T-helper 2 cell treated with Interferon-gamma antibody and Interleukin-4, amounts not matched to agents 100 ng/mL and 5 ng/mL, for 36 hours (primary cell): ENCODE measurements at regions not wholly inside any gene's neighbourhood (a gene's known extent, or its start where the extent isn't known, plus 50 kb on each side); places are given as distances from the start of the nearest gene placed in this dataset.

Source experiments
- intact Hi-C: fragments of 100-400 bp; cut with micrococcal nuclease; formaldehyde crosslinking; loops from one replicate; pipeline ENCODE4 v1.15.1; 2023

DNA sequence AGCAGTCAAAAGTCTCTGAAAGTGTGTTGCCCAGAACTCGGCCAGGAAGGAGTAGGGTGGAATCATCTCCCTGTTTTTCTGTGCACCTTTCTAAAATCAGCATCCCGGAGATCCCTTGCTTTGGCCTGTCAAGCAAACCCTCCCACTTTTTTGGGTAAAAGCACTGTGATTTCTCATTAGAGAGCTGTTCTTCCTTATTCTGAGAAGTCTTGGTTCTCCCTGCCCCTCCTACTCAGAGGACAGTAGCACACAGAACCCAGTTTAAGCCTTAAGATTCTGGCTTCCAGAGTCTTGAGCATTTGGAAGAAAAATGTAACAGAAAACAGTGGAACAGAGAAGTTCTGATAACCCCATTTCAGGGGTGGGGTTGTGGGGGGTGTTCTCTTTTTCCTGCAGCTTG is 52.6 kb upstream of the KATNAL1 start:
- intact Hi-C loops = no loop called here

DNA sequence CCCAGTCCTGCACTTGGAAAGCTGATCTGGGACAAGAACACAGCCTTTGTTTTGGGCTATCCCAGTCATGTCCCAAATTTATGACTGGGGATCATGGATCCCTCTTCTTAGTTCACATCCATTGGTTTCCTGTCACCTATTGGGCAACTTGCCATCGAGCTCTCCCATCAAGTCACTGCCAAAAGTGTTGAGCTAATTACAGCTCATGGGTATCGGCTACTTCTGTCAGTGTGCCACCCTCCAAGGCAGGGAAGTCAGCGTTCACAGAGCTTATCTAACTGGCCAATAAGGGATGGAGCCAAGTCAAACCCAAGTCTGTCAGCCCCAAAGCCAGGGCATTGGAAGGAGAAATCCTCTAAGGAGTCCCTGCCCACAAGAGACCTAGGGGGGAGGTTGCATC is 53.2 kb upstream of the KATNAL1 start:
- intact Hi-C loops = no loop called here

DNA sequence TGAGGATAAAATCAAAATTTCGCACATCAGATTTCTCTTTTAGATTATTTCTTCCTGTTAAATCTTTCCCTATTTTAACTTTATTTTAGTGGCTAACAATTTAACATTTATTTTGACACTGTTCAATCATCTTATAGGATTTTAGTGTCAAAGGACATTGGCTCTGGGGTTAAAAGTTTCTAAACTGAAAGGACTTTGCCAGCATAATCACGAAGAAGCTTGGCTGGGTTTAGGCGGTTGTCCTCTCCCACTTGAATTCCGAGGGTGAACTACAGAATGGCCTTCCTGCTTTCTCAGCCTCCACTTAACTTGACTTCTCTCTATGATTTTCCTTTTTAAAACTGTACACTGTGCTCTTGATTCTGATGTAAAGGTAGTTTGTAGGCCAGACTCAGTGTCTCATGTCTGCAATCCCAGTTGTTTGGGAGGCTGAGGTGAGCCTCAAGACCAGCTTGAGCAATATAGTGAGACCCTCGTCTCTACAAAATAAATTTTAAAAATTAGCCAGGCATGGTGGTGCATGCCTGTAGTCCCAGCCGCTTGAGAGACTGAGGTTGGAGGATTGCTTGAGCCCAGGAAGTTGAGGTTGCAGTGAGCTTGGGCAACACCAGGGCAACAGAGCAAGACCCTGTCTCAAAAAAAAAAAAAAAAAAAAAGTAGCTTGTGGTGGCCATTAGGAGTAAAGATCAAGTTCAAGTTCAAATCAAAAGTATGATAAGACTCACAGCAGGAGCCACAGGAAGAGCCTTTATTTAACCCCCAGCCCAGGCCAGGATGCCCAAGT is 54.8 kb upstream of the KATNAL1 start:
- intact Hi-C loops = no loop called here

DNA sequence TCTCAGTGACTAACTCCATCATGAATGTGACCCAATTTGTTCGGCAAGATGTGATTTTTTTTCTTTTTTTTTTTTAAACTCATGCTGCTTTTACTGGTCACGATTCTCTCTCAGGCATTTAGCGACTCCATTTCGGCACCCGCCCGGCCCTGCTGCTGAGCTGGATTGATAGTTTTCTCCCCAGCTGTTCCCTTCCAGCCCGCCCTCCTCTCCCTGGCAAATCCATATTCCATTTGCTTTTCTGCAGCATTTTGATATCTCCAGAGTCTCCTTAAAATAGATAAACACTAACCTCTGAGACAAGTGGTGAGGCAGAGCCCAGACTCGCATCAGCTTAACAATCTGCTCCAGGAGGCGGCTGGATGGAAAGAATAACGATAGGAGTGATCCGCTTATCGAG is 55.5 kb upstream of the KATNAL1 start:
- intact Hi-C loops = no loop called here

DNA sequence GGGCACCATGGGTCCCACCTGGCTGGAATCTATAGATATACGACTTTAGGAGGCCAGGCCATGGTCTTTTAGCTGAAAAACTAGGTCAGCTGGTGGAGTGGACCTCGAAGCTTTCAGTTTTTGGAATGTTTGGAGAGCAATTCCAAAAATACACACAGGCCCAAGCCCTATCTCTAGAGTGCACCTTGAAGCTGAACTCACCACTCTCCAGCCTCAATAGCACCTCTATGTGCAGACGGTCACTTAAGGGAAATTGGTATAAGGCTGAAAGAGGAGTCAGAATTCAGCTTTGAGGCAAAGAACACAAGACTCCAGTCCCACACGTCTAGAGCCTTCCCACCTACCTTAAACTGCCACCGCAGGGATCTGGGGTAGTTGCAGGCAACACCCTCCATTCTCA is 56.4 kb upstream of the KATNAL1 start:
- intact Hi-C loops = no loop called here

DNA sequence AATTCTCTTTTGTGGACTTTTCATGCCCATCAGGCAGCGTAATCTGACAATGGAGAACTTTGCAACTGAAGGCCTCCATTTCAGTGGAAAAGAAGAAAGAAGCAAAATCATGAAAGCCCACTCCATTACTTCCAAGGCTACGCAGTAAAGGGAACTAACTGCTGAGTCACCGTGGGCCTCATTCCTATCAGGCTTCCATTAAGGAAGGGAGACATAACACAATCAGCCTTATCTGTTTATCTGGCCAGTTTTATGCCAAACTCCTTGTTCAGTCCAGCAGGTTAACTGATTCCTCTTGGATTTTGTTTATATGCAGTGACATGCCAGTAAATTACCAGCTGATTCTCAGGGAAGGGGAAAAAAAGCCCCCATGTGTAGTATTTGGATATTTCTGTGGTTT is 56.8 kb upstream of the KATNAL1 start:
- intact Hi-C loops = no loop called here

DNA sequence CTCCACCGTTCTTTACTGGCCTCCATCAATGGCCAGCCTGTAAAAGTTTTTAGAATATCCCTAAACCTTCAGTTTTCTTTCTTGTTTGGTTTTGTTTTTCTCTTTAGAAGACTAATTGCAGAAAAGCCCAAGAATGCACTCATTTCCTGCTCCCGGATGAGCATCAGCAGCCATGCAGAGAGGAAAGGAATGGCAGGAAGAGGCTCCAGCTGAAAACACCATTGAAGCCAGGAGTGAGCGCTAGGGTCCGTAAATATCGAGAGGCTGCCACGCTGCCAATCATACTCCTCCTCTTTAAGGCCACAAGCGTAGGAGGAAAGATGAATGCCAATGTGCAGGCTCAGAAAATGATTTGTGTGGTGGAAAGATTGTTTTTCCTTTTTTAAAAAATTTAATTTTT is 57.4 kb upstream of the UBE2L5 start:
- intact Hi-C loops = no loop called here

DNA sequence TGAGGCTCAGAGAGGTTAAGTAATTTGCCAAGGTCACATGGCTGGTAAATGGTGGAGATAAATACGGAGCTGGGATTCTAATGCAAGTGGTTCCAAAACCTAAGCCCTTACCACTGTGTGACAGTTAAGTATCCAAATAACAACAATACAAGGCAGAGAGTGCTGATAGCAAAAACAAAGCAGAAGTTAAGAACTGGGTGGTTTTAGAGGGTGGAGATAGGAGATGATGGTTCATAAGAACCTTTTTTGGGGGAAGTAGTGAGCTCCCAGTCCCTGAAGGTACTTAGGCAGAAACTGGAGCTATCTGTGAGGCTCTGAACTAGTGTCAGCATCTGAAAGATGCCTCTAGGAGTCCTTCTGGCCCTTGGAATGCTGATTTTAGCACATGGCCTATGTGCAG is 56.2 kb upstream of the UBE2L5 start:
- intact Hi-C loops = no loop called here

DNA sequence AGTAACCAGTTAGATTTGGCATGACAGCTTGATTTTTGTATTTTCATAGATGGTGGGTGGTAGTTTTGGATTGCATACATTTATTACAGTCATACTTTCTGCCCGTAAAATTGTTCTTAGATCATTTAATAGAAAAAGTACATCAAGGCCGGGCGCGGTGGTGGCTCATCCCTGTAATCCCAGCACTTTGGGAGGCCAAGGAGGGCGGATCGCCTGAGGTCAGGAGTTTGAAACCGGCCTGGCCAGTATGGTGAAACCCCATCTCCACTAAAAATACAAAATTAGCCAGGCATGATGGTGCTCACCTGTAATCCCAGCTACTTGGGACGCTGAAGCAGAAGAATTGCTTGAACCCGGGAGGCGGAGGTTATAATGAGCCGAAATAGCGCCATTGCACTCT is 55.0 kb upstream of the UBE2L5 start:
- intact Hi-C loops = no loop called here

DNA sequence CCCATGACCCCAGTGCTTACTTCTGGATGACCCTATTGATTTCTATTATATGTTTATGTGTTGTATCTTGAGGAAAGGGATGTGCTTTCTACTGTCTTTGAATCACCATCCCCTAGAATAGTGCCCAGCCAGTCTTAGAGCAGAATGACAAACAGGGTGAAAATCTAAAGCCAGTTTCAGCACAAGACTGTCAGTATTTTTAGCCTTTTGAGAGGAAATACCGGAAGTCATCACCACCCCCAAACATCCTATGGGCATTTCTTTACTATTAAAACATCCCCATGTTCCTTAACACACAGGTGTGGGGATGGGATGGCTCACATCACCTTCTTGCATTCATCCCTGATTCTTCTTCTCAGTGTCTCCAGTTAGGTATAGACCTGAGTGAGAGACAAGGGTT is 52.1 kb upstream of the UBE2L5 start:
- intact Hi-C loops = loop anchor here (10.0 kb wide), 1 partner anchor 375 kb away; no protein-coding TSS in a partner anchor

DNA sequence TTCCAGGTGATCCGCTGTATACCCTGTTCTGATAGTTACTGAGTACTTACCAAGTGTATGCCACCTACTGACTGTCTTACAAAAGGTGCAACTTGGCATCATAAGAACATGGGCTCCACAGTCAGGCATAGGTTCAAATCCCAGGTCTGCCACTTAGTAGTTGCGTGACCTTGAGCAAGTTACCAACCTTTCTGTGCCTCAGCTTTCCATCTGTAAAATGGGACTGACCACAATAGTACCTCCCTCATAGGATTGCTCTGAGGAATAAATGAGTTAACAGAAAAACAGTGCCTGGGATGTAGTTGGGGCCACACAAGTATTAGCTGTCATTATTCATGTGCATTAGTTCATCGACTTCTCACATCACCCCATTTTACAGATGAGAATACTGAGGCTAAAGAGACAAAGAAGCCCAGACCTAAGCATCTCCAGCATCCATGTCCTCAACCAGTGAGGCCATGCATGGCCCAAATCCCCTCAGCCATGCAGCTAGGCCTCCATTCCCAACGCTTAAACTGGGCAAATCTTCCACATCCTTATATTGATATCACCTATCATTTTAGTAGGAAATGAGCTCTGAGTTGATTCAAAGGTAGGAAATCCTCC is 51.3 kb upstream of the UBE2L5 start:
- intact Hi-C loops = loop anchor here (1.0 to 10.0 kb wide), 3 partner anchors 37 to 374 kb away; no protein-coding TSS in a partner anchor

DNA sequence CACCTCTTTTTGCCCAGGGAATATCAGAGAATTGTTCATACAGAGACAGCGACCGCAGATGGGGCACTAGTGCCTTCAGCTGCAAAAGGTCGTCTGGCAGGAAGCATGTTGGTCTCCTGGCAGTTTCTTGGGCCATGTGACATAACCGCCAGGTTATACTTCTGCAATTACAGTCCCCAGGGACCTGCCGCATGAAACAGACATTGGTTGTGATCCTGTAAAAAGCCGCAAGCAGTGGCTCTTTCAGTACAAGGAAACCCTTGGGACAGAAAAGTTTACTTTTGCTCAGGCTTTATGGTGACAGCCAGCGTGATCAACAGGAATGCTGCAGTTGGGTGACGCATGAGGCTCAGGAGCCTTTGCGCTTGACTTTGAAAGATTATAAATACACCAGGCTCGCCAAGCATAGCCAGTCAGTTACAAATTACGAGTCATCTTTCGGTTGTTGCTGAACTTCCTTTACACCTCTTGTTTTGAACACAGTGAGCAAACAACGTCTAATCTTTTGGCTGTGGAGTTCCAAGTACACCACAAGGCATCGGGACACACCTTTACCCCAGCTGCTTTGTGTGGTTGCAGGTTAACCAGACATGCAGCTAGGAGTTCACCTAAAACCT is 50.5 kb upstream of the UBE2L5 start:
- intact Hi-C loops = loop anchor here (1.0 to 10.0 kb wide), 3 partner anchors 37 to 373 kb away; no protein-coding TSS in a partner anchor
